GM19023 (cell line): ENCODE measurements at regions not wholly inside any gene's neighbourhood (a gene's known extent, or its start where the extent isn't known, plus 50 kb on each side); places are given as distances from the start of the nearest gene placed in this dataset.

Experiments used
- ATAC-seq: cut with Tn5 transposase; IDR thresholded peaks from one replicate; pipeline ENCODE4 v1.9.1; 2021; ENCODE audit warnings: mild to moderate bottlenecking, moderate library complexity; ENCODE audit not compliant: unreplicated experiment

DNA sequence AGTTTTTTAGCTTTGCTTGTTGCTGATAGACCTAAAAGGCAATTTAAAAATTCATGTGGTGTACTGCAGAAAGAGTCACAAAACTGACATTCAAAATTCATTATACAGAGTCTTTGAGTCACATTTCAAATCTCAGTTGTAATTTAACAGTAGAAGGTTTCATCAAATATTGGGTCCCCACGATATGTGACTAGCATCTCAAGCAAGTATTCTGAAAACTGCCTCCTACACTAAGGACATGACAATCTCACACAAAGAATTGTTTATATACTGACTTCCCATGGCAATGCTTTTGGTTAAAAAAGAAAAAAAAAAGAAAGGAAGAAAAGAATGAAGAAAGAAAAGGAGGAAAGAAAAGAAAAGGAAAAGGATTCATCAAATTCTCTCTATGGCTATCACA lies 62.1 kb upstream of the CTSO start:
- no peak for ATAC-seq

DNA sequence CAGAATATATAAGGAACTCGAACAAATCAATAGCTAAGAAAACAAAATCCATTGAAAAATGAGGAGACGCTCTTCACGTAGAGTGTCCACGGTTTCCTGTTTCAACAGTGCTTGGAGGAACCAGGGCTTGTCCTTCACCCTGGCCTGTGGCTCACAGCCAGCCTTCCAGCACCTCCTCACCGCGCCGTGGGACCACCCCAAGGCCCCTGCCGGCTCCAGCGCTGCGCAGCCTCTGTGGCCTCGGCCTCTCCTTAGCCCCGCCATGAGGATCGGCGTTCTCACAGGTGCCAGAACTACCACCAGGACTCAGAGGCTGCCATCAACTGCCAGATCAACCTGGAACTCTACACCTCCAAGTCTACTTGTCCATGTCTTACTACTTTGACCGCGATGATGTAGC lies 52.5 kb upstream of the CTSO start:
- ATAC-seq: no peak
